Lower leg skin (tissue), 4 donors: ENCODE measurements at regions not wholly inside any gene's neighbourhood (a gene's known extent, or its start where the extent isn't known, plus 50 kb on each side); places are given as distances from the start of the nearest gene placed in this dataset.

Experiments
- DNase-seq, 2 donors: peaks; one replicate each; pipeline ENCODE4 v3.0.0-alpha.2; 2019; ENCODE audit warnings: low spot score in 2 of 2
- H3K4me3 ChIP-seq: fragments of 200-600 bp; sonication (generic); 2 replicates; pipeline ENCODE4 v1.5.1; 2017; ENCODE audit warnings: mild to moderate bottlenecking, low read depth; ENCODE audit not compliant: poor library complexity, severe bottlenecking
- CTCF ChIP-seq, 3 donors: fragments of 450-650 bp; IDR thresholded peaks; one replicate each; pipeline ENCODE4 v1.5.1; 2016; ENCODE audit warnings: antibody characterized with exemption in 3 of 3, mild to moderate bottlenecking in 3 of 3, moderate library complexity in 2 of 3
- POLR2A ChIP-seq, 2 donors: fragments of 450-650 bp; IDR thresholded peaks; one replicate each; pipeline ENCODE4 v1.6.1; 2016 to 2017; ENCODE audit warnings: antibody characterized with exemption in 2 of 2, mild to moderate bottlenecking in 1 of 2, moderate library complexity in 1 of 2
- WGBS, 2 donors: methylation state at CpG; one replicate each; pipeline ENCODE4 v1.1.5; 2018; 5-methylcytosine and 5-hydroxymethylcytosine counted together
- intact Hi-C: fragments of 100-400 bp; cut with DNase I; formaldehyde crosslinking; loops from one replicate; pipeline ENCODE4 v1.15.0; 2023; ENCODE audit warnings: low total_unique reads

- no peak overlapping the region for H3K4me3 ChIP-seq
- no peak for TF ChIP-seq CTCF (IDR thresholded peaks at IDR 0.05)
- DNase-seq, result no peak
- 91 to 95% methylated on average over 1 of the region's 1 CpG for WGBS, 2 donors
- intact Hi-C loops, result no loop called here
These were observed 85.2 kb upstream of the KCND3 start for GRCh38 chr1:112074711-112075110.

GRCh38 chr1:112075566-112075965 lies 86.1 kb upstream of the KCND3 start:
- H3K4me3 ChIP-seq, result no peak overlapping the region
- intact Hi-C loops, result no loop called here
- TF ChIP-seq POLR2A (IDR thresholded peaks at IDR 0.05) (no peak), CTCF (IDR thresholded peaks at IDR 0.05) (no peak)
- DNase-seq, result no peak
- whole genome bisulfite sequencing, 2 donors, result 78 to 90% methylated on average over 1 of the region's 1 CpG

GRCh38 chr1:112079446-112079845 lies 90.0 kb upstream of the KCND3 start:
- 51 to 59% methylated on average over 2 of the region's 2 CpGs for WGBS, 2 donors
- TF ChIP-seq POLR2A (IDR thresholded peaks at IDR 0.05), result no peak
- TF ChIP-seq CTCF (IDR thresholded peaks at IDR 0.05), result no peak
- intact Hi-C loops, result no loop called here
- DNase-seq, result no peak
- no peak overlapping the region for H3K4me3 ChIP-seq

GRCh38 chr1:112083487-112083886 lies 94.0 kb upstream of the KCND3 start:
- TF ChIP-seq POLR2A (IDR thresholded peaks at IDR 0.05) (no peak), CTCF (IDR thresholded peaks at IDR 0.05) (no peak)
- no peak overlapping the region for H3K4me3 ChIP-seq
- intact Hi-C loops, result no loop called here
- DNase-seq, result no peak
- 35 to 45% methylated on average over 3 of the region's 3 CpGs for WGBS, 2 donors

- no peak for DNase-seq
- 24 to 36% methylated on average over 7 of the region's 7 CpGs for WGBS, 2 donors
- no peak overlapping the region for H3K4me3 ChIP-seq
- intact Hi-C loops, result no loop called here
- TF ChIP-seq CTCF (IDR thresholded peaks at IDR 0.05) (no peak), POLR2A (IDR thresholded peaks at IDR 0.05) (no peak)
These were observed 103.3 kb upstream of the KCND3 start for GRCh38 chr1:112092656-112093371.

GRCh38 chr1:112093372-112093694 lies 103.9 kb upstream of the KCND3 start:
- TF ChIP-seq CTCF (IDR thresholded peaks at IDR 0.05), result no peak
- no peak for TF ChIP-seq POLR2A (IDR thresholded peaks at IDR 0.05)
- WGBS, 2 donors, result 21% methylated on average over 1 of the region's 1 CpG
- H3K4me3 ChIP-seq, result no peak overlapping the region
- intact Hi-C loops, result no loop called here
- DNase-seq, result no peak
